ENCODE measurements at regions not wholly inside any gene's neighbourhood (a gene's known extent, or its start where the extent isn't known, plus 50 kb on each side); places are given as distances from the start of the nearest gene placed in this dataset.

DNA sequence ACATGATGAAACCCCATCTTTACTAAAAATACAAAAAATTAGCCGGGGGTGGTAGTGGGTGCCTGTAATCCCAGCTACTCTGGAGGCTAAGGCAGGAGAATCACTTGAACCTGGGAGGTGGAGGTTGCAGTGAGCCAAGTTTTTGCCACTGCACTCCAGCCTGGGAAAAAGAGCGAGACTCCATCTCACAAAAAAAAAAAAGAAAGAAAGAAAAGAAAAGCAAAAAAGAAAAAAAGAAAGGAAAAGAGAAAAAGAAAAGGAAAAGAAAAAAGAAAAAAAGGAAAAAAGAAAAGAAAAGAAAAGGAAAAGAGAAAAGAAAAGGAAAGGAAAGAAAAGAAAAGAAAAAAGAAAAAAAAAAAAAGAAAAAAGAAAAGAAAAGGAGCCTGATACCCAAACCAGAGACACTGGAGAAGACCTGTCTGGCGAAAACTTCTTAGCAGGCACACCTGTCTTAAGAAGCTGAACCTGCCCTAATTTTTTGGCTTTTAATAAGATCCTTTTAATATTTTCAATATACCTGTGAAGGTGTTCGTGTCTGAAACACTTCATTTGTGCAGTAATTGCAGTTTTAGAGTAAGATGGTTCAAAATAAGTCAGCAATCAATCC lies 164.7 kb upstream of the IRX2 start:
- 62 to 74% methylated on average over 3 to 4 of the region's 4 CpGs for WGBS, 2 donors (ENCODE audit: low coverage in 1 of 2)
- H3K27me3 ChIP-seq, result no peaks in the 10 kb centered on the region

DNA sequence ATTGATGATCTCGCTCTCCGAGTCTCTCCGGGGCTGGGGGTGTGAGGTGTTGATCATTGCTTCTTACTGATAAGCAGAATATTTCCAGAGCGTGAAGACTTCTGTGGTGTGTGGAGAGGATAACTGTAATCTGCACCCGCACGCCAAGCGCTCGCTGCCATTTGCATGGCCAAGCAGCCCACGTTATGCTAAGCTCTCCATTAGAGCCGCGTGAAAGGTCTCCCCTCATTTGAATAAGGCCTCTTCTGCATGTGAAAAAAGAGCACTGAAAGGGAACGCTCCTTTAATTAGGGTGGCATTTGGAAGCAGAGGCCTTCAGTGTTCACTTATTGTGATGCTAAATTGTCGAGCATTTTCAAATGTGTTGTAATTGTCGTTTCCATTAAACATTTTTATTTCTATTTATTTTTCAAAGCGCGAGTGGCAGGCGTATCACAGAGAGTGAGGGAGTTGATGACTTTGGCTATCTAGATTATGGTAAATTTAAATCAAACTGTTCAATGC lies 163.6 kb upstream of the IRX2 start:
- in situ Hi-C loops (cut with MboI; ENCODE audit: low pct_ligation_motif_present in 1 of 4, low pct_unique_long_range_greater_than_20kb in 1 of 4, low sequenced_read_pairs in 3 of 4) (no loop called here), intact Hi-C loops (cut with DNase I; ENCODE audit: low total_unique reads) (no loop called here)
- DNase-seq, result no peak
- TF ChIP-seq EP300 (IDR thresholded peaks at IDR 0.05; ENCODE audit: low read depth), result no peak
- TF ChIP-seq POLR2AphosphoS5 (IDR thresholded peaks at IDR 0.05), result no peak
- no peak for TF ChIP-seq POLR2A (IDR thresholded peaks at IDR 0.05)
- TF ChIP-seq, protein P1, sequence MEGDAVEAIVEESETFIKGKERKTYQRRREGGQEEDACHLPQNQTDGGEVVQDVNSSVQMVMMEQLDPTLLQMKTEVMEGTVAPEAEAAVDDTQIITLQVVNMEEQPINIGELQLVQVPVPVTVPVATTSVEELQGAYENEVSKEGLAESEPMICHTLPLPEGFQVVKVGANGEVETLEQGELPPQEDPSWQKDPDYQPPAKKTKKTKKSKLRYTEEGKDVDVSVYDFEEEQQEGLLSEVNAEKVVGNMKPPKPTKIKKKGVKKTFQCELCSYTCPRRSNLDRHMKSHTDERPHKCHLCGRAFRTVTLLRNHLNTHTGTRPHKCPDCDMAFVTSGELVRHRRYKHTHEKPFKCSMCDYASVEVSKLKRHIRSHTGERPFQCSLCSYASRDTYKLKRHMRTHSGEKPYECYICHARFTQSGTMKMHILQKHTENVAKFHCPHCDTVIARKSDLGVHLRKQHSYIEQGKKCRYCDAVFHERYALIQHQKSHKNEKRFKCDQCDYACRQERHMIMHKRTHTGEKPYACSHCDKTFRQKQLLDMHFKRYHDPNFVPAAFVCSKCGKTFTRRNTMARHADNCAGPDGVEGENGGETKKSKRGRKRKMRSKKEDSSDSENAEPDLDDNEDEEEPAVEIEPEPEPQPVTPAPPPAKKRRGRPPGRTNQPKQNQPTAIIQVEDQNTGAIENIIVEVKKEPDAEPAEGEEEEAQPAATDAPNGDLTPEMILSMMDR (IDR thresholded peaks at IDR 0.05), result no peak
- Histone ChIP-seq H3K4me3 (no peak overlapping the region), H3K27ac (no peak overlapping the region), H3K4me1 (no peaks in the 10 kb centered on the region), H3K9me3 (no peaks in the 10 kb centered on the region), H3K27me3 (no peaks in the 10 kb centered on the region), H3K36me3 (no peaks in the 10 kb centered on the region)
- WGBS, 2 donors (ENCODE audit: low coverage in 1 of 2), result 55 to 63% methylated on average over 8 to 17 of the region's 17 CpGs

More for the DNA sequence above, 164.7 kb upstream of the IRX2 start:
- intact Hi-C loops (cut with DNase I; ENCODE audit: low total_unique reads), result no loop called here
- no peaks in the 10 kb centered on the region for H3K4me1 ChIP-seq
- H3K27ac ChIP-seq, result no peak overlapping the region
- DNase-seq, result no peak
- no peaks in the 10 kb centered on the region for H3K9me3 ChIP-seq
- no peaks in the 10 kb centered on the region for H3K36me3 ChIP-seq
- TF ChIP-seq POLR2A (IDR thresholded peaks at IDR 0.05) (no peak), EP300 (IDR thresholded peaks at IDR 0.05; ENCODE audit: low read depth) (no peak), POLR2AphosphoS5 (IDR thresholded peaks at IDR 0.05) (no peak)
- TF ChIP-seq, protein P1 (IDR thresholded peaks at IDR 0.05), result no peak
- no peak overlapping the region for H3K4me3 ChIP-seq
- in situ Hi-C loops (cut with MboI; ENCODE audit: low pct_ligation_motif_present in 1 of 4, low pct_unique_long_range_greater_than_20kb in 1 of 4, low sequenced_read_pairs in 3 of 4), result no loop called here

DNA sequence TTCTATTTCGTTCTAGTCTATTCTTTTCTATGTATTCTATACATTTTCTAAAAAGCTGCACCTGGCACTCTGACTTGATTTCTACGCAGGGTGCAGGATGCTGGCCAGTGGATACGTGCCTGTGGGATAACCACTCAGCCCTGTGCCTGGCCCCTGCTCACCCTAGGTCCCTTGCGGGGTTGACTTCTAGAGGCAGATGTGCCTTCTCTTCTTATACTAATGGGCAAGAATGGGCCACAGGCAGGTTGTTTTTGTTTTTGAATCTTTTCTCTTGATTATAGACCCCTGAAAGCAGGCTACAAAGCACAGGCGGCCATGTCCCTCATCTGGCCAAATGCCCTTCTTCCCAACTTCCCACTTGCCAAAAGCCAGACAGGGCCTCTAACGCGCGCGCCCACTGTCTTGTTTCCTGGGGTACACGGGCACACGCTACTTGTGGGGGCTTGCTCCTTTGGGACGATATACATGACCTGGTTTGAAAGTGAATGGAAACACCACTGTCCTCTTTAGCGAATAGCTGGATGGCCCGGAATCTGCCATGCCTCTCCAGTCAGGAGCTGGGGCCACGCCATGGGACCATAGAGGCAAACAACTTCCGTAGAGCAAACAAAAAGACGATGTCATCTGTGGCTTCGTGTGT lies 162.7 kb upstream of the IRX2 start:
- Histone ChIP-seq H3K27me3 (no peaks in the 10 kb centered on the region), H3K36me3 (no peaks in the 10 kb centered on the region), H3K4me3 (no peak overlapping the region), H3K4me1 (no peaks in the 10 kb centered on the region), H3K27ac (no peak overlapping the region), H3K9me3 (no peaks in the 10 kb centered on the region)
- no peak for TF ChIP-seq POLR2A (IDR thresholded peaks at IDR 0.05)
- TF ChIP-seq POLR2AphosphoS5 (IDR thresholded peaks at IDR 0.05), result no peak
- no peak for TF ChIP-seq EP300 (IDR thresholded peaks at IDR 0.05; ENCODE audit: low read depth)
- TF ChIP-seq, protein P1 (IDR thresholded peaks at IDR 0.05), result no peak
- in situ Hi-C loops (cut with MboI; ENCODE audit: low pct_ligation_motif_present in 1 of 4, low pct_unique_long_range_greater_than_20kb in 1 of 4, low sequenced_read_pairs in 3 of 4) (no loop called here), intact Hi-C loops (cut with DNase I; ENCODE audit: low total_unique reads) (no loop called here)
- WGBS, 2 donors (ENCODE audit: low coverage in 1 of 2), result 71 to 89% methylated on average over 8 to 18 of the region's 18 CpGs
- DNase-seq, result no peak

- H3K27me3 ChIP-seq, result no peaks in the 10 kb centered on the region
- H3K9me3 ChIP-seq, result no peaks in the 10 kb centered on the region
- intact Hi-C loops (cut with DNase I; ENCODE audit: low total_unique reads), result no loop called here
- in situ Hi-C loops (cut with MboI; ENCODE audit: low pct_ligation_motif_present in 1 of 4, low pct_unique_long_range_greater_than_20kb in 1 of 4, low sequenced_read_pairs in 3 of 4), result no loop called here
- TF ChIP-seq POLR2AphosphoS5 (IDR thresholded peaks at IDR 0.05) (no peak), EP300 (IDR thresholded peaks at IDR 0.05; ENCODE audit: low read depth) (no peak), POLR2A (IDR thresholded peaks at IDR 0.05) (no peak)
- TF ChIP-seq, protein P1 (IDR thresholded peaks at IDR 0.05), result no peak
- no peaks in the 10 kb centered on the region for H3K4me1 ChIP-seq
- WGBS, 2 donors (ENCODE audit: low coverage in 1 of 2), result 85% methylated on average over 7 of the region's 7 CpGs; no CpG with 5 or more reads in 1 of the 2 donors
- H3K36me3 ChIP-seq, result no peaks in the 10 kb centered on the region
- no peak for DNase-seq
- no peak overlapping the region for H3K4me3 ChIP-seq
- H3K27ac ChIP-seq, result no peak overlapping the region
Measured at GRCh38 chr5:2913281-2913680, 161.8 kb upstream of the IRX2 start.

Data from transverse colon (tissue), 4 donors.